Embryonic facial prominence (tissue), 1 donor: ENCODE measurements at regions not wholly inside any gene's neighbourhood (a gene's known extent, or its start where the extent isn't known, plus 50 kb on each side); places are given as distances from the start of the nearest gene placed in this dataset.

Source experiments
- DNase-seq: peaks from one replicate; pipeline ENCODE4 v3.0.0-alpha.2; 2016; ENCODE audit errors: extremely low spot score

DNA sequence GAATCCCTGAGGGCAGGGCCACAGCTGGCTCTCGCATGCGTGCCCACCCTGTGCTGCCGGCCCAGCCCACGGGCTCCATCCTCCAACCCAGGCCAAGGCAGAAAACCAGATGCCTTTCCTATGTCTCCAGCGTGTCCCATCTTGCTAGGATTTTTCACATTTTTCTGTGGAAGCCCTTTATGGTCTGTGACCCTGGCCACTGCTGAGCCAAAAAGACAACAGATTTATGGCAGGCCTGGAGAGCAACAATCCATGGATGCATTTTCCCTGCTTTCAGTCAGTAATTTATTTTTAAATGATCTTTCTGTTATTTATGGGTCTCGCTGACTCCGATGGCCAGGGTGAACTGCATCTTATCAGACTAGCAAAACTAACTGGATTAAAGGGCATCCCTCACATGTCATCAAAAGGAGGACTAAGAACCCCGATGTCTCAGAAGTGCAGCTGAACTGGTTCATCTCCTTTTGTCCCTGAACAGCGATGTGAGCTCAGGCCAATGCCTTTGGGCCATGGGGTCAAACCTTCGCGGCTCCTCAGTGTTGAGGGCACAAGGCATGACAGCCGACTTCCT, 346.0 kb downstream of the CYRIA start:
- DNase-seq, result no peak

DNA sequence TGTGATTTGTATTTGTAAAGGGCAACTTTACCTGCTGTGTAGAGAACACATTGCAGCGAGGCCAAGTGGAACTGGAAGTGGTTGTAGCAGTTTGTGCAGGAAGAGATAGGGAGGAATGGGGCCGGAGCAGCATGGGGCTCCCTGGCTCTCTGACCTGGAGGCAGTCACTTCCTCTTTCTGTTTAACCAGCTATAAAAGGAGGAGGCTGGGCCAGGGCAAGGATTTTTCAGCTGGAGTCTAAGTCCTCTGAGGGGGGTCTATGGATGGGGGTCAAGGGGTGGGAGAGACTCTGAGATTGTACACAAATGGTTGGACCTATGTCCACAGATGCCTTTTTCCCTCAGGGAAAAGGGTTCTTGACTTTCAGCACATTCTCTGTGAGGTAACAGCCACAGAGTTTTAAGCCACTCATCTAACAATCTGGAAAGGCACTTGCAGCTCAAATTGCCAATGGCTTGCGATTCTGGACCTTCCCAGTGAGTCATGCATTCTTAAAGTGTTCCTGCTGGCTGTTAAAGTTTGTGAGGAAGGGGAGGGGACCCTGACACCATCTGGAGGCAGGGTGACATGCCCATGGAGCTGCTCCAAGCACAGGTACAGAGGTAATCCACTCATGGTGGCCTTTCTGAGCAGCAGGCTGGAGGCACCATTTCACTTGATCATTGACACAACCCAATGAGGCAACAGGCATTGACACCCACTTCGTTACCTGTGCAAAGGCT, 347.0 kb downstream of the CYRIA start:
- DNase-seq, result no peak

DNA sequence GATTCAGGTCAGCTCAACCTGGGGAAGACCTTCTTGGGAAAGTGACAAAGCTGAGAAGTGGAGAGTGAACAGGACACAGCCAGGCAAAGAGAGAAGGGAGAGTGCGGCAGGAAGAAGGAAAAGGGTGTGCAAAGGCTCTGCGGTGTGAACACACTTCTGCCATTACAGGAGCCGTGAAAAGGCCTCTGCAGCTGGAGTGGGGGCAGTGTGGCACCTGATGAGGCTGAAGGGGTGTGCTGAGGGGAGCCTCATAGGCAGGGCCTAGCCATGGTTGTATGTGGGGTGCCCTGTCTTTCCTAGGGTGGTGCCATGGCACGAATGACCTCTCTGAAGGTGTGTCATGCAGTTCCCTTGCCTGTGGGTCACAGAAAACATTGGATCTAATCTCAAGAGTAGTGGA, 347.6 kb downstream of the CYRIA start:
- no peak for DNase-seq

DNA sequence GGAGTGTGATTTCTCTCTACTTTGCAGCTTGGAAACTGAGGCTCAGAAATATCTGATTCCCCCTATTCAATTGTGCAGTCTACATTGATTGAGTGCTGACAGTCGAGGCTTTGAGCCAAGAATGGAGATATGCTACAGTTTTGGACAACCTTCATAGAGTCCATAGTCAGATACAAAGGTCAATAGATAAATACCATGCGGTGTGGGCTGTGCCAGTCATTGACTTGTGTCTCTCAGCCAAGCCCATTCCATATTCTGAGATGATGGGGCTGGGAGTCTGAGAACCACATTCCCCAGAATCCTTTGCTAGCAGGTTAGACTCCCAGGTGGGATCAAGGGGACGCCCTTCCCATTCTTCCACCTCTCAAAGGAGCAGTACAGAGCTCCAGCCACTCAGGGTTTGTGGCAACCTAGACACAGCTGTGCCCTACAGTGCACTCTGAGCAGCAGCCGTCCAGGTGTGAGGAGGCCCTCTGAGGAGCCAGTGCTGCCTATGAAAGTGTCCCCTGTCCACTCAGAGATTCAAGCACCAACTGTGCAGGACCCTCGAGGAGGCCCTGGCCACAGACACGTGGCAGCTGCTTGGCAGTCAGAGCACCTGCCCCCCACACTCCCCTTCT, 348.3 kb downstream of the CYRIA start:
- no peak for DNase-seq

DNA sequence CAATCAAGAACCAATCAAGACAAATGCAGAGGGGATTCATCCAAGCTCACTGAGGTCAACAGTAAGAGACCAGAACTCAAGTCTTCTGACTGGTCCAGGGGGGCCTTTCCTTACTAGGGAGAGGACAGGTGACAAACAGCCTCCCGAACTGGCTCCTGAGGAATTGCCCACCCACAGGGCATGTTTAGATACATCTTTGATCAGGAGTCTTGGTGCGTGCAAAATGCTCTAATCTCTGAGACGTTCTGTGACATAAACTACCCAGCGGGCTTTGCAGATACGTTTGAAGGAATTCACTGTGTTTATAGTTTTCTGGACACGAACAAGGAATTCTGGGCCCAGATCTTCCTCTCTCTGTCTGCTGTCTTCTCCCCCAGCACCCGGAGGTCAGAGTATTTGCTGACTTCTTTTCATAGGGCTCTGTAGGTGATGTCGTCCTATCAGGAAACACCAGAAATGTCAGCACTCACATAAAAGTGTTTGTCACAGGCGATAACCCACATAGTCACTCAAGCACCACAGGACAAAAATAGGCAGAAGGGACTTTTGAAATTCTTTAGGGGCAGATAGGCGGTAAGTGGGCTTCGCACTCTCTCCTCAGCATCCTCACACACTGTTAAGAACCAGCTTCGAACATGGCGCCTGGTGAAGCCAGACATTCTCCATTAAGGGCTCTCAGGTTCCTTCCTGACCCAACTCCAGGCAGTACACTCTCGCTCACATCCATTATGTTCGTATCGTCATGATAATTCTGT, 349.0 kb downstream of the CYRIA start:
- no peak for DNase-seq

DNA sequence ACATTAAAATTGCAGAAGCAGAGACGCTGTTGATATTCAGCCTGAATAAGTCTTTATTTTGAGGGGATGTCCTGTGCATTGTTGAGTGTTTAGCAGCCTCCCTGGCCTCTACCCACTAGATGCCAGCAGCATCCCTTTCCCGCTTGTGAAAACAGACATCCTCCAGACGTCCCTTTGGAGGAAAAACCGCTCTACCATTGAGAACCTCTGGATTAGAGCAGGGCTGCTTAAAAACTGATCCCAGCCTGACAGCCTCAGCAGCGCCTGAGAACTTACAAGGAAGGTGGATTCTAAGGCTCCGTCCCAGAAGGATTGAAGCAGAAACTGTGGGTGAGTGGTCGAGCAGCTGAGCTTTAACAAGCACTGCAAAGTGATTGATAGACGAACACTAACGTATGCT, 349.7 kb downstream of the CYRIA start:
- no peak for DNase-seq

DNA sequence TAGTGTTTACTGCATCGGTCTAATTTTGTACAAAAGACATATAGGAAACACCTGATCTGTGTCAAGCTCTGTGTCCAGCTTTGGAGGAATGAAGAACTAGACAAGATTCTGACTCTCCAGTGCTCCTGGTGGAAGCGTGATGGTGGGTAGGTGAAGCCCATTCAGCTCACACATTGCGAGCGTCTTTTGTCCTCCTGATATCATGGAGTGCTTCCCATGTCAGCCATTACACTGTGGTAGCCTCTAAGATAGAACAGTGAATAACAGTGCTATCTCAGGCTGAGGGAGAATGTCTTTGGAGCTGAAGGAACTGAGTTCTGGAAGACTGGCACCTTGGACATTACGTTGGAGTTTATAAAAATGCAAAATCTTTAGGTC, 350.2 kb downstream of the CYRIA start:
- DNase-seq, result no peak

DNA sequence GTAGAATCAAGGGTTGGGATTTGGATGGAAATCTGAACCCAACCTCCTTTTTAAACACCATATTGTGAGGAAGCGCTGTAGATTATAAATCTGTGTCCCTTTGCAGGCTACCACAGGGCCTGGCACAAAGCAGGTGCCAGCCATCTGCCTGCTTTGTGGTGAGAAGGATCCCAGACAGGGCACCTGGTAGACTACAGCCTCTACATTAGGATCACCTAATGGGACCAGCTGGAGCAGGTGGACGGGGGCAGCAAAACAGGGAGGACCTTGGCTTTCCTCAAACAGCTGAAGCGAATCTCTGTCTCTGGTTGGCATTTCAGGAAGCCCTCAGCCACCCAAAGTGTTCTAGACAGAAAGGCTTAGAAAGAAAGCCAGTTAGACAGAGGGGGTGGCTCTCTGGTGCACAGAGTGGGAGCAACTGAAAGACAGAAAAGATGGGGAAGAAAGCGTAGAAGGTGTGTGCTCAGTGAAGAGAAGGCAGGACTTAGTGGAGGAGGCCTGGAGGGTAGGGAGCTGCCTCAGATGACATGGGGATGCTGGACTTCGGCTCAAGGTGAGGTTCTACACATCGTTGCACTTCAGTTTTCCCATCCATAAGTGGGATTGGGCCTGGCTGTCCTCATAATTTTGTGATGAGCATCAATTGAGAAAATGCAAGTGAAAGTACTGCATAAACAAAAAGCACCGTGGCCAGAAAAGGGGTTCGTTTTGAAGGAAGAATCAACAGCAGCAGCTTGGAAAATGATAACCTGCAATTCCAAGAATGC, 350.8 kb downstream of the CYRIA start:
- DNase-seq, result no peak

DNA sequence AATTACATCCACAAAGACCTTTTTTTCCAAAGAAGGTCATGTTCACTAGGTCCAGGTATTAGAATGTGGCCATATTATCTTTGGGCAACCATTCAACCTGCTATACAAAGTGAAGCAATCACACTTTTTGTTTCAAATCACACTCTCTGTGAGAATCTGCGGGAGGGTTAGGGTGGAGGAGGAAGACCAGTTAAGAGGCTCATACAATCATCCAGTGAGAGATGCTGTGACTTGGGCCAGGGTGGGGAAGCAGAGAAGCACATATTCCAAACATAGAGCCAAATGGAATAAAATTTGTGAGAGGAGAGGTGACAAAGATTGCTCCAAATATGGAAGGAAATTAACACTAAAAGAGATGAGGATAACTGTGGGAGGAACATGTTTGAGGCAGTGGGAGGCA, 351.6 kb downstream of the CYRIA start:
- DNase-seq, result no peak

DNA sequence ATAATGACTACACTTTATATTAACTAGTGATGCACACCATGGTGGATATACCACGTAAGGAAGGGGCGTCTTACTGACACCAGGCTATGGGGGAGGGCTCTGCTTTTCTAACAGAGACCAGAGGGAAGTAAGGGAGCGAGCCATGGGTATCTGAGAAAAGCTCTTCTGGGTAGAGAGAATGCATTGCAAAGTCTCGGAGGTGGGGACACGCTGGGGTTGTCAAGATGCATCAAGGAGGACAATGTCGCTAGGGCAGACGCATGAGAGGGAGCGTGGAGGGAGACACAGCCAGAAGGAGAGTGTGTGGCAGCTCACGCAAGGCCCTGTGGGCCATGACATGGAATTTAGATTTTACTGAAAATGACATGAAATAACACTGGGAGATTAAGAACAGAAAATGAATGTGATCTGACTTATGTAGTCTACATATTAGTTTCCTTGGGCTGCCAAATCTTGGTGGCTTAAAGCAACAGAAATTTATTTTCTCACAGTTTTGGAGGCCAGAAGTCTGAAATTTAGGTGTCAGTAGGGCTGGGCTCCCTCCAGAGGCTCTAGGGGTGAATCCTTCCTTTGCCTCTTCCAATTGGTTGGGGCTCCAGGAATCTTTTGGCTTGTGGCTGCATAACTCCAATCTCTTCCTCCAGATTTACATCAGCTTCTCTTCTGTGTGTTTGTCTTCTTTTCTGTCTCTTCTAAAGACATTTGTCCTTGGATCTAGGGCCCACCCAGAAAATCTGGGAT, 352.2 kb downstream of the CYRIA start:
- DNase-seq, result no peak

DNA sequence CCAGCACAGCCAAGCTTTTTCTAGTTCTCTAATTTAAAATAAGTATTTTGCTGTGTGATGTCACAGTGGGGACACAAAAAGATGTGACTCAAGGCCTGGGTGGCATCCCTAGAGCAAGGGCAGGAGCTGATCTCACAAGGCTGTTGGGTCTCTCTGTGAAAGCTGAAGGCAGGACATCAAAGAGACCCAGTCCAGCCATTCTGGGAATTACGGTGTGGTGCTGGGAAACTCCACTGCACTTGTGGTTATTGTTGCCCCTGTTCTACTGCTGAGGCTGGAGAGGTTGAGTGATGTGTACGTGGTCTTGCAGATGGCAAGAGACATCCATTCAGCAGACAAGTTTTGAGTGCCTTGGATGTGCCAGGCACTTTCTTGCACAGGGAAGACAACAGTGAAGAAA, 352.9 kb downstream of the CYRIA start:
- no peak for DNase-seq

DNA sequence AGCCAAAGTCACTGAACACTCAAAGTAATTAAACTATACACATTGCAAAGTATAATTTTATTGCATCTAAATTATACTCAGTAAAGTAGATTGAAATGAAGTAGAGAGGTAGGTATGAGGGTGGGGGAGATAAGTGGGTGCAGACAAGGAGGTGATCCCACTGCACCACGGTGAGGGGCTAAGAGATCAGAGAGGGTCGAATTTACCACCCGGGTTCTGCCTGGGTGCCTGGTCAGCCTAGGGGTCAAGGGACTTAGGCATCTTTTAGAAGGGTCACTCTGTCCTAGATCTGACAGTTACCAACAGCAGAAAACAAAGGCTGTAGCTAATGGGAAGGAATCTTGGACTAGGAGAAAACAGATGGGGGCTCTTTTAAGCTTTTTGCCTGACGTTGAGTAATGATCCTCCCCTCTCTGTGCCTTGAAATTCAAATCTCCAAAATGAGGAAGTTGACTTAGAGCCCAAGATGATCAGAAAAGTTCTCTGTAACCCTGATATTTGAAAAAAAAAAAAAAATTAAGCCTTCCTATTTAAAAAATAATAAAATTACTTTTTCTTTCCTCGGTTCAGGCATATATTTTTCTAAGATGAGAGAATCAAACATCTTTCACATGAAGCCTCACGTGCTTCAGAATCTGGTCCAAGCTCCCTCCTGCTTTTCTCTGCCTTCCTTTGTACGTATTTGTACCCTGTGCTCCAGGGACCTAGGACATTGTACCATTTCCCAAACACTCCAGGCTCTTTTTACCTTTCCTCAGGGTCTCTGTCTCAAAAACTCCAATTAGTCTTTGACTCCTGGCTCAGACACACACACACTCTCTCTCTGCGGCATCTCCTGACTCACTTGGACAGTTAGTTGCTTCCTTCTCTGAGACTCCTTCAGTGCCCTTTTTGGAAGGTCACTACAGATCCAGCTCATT, 353.9 kb downstream of the CYRIA start:
- no peak for DNase-seq

DNA sequence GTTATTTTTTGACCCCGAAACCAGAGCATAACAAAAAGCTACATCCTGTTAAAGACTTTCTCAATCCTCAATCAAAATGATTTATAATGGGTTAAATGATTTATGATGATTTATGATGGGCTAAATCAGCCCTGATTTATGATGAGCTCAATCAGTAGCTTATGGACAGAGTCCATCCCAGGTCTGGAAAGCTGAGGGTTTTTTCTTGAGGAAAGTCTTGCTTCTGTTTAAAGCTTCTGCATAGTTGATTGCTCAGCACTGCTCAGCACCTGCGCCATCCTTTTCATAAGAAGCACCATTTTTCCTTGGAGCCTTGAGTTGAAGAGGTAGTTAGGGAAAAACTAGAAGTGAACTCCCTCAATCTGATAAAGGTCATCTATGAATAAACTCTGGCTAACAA, 356.8 kb downstream of the CYRIA start:
- no peak for DNase-seq

DNA sequence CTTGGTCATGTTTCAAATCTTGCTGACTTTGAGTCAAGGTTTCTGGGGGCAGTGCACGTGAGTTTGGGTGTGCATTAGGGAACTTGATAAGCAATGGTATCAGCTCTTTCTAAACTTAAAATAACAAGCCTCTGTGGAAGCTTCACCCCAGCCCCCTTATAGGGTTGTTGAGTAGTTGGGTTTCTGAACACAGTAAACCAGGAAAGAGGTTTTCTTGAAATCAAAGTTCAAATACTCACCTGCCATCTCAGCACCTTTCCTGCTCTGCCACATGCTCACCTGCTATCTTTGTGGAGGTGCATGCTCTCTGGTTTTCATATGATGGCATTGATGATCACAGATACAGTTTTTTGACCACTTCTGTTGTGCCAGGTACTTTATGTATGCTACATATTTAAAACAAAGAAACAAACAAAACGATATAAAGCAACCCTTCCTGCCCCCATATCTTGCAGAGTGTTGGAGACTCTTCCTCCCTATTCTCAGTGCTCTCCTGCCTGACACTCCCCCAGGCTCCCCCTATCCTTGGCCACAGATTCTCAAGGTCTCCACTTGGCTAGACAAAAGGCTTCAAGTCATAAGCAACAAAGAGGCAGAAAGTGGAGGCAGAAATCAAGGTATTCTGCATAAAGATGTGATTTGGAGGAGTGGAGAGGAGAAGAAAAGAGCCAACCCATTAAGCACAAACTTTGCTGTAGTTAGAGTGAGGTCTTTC, 360.6 kb downstream of the CYRIA start:
- no peak for DNase-seq

DNA sequence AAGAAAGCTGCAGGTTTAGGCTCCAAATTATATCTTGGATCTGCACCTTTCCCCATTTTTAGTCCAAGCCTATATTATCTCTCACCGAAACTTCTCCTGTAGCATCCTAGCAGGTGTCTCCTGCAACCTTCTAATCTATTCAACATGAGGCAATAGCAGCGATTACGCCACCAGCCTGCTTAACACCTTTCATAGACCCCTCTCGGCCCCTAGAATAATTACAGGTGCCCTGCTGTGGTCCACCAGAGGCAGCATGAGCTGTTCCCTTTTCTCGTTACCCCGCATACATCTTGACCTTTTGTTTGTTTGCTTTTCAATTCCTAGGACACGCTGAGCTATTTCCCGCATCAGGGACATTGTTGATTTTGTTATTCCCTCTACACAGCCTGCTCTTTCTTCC, 361.9 kb downstream of the CYRIA start:
- DNase-seq, result no peak

DNA sequence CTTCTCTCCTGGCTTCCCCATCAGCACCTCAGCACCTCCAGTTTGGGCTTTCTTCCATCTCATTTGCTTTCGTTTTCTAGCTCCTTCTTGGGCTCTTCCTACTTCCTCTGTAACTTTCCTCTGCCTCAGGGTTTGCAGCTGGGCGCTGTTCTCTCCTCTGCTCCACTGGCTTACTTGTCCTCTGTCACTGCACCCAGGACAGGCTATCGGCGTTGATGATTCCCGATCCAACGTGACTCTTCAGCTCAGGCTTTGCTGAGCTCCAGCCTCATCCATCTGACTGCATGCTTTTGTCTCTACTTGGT, 362.4 kb downstream of the CYRIA start:
- DNase-seq, result no peak

DNA sequence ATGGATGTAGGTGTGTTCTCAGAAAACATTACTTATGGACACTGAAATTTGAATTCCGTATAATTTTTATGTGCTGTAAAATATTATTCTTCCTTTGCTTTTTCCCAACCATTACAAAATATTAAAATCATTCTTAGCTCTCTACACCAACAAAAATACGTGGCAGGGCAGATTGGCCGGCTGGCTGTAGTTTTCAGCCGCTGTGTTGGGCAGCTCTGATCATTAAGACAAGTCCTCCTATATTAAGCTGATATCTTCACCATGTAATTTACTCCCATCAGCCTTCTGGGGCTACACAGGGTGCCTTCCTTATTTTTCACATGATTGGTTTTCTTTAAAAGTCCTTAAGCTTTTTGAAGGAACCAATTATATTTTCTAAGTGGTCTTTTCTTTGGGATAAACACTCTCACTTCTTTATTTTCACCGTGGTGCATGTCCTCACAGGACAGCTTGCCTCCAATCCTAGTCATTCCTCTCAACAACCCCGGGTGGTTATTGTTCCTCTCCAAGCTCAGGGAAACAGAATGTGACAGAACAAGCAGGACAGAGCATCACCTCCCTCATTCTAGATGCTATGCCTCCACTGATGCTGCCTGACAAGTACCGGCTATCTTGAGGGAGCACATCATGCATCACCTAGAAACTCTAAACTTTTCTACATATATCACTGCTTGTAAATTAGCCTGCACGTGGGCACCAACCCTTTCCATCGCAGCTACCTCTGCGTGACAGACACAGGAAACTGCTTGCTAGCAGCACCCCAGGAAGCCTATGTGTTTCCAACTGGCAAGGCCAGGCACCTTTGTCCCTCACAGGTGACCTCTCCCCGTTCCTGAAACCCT, 362.3 kb downstream of the MYCN start:
- DNase-seq, result no peak

DNA sequence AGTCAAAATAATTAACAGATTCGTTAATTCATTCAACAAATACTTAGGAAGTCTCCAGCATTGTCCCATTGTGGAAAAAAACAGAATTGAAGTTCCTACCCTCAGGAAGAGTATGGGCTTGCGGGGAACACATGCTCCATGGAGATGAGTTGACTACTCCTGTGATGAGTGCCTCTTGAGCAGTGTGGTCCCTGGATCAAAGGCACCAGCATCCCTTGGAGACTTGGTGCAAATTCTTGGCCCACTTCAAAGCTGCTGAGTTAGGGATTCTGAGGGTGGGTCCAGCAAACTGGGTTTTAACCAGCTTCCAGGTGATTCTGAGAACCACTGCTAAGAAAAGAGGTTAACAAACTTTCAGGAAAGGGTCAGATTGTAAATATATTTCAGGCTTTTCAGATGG, 361.6 kb downstream of the MYCN start:
- DNase-seq, result no peak

DNA sequence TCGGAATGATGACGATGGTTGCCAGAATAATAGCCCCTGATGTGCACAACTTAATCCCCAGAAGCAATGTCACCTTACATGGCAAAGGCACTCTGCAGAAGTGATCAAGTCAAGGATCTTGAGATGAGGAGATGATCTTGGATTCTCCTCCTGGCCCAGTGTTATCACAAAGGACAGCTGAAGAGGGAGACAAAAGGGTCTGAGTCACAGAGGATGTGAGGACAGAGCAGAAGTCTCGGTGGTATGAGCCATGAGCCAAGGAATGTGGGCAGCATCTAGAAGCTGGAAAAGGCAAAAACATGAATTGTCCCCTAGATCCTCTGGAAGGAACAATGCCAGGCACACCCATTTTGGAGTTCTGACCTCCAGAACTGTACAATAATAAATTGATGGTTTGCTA, 358.5 kb downstream of the MYCN start:
- no peak for DNase-seq
